A673 (cell line): ENCODE measurements at regions not wholly inside any gene's neighbourhood (a gene's known extent, or its start where the extent isn't known, plus 50 kb on each side); places are given as distances from the start of the nearest gene placed in this dataset.
"Not testable (repeated sequence)": the region's sequence is repeated elsewhere in the genome, so short reads cannot be mapped to it uniquely, and the experiment has no call there.

Source experiments
- CTCF ChIP-seq: fragments of 300-800, 200-600 bp; sonication (generic); conservative IDR thresholded peaks from 2 replicates; pipeline ENCODE4 v1.5.1; 2017; ENCODE audit warnings: low read depth, mild to moderate bottlenecking, antibody characterized with exemption, low read length, moderate library complexity, mixed read lengths
- EZH2 ChIP-seq: fragments of 200-600 bp; sonication (generic); IDR thresholded peaks from 2 replicates; pipeline ENCODE4 v1.6.1; 2017; ENCODE audit warnings: borderline replicate concordance, low read depth, mild to moderate bottlenecking, mixed read lengths, antibody characterized with exemption, low read length; ENCODE audit not compliant: poor library complexity, severe bottlenecking

GRCh38 chr5:17865966-17866365 is 231.7 kb downstream of the TAF11L14 start:
- not testable (repeated sequence) for TF ChIP-seq CTCF, EZH2
